CD4-positive, alpha-beta T cell treated with Interleukin-4 for 4 hours (primary cell): ENCODE measurements at regions not wholly inside any gene's neighbourhood (a gene's known extent, or its start where the extent isn't known, plus 50 kb on each side); places are given as distances from the start of the nearest gene placed in this dataset.

Source experiments
- DNase-seq: peaks from one replicate; pipeline ENCODE4 v3.0.0-alpha.2; 2020

GRCh38 chr3:22495791-22496190 lies 707.3 kb upstream of the UBE2E2 start:
- DNase-seq: no peak

GRCh38 chr3:22496641-22497040 lies 706.5 kb upstream of the UBE2E2 start:
- no peak for DNase-seq

- DNase-seq: no peak
These were observed 696.3 kb upstream of the UBE2E2 start for GRCh38 chr3:22506871-22507270.

GRCh38 chr3:22507709-22508108 lies 695.4 kb upstream of the UBE2E2 start:
- no peak for DNase-seq

- no peak for DNase-seq
These were observed 679.2 kb upstream of the UBE2E2 start for GRCh38 chr3:22523925-22524324.

- no peak for DNase-seq
These were observed 676.8 kb upstream of the UBE2E2 start for GRCh38 chr3:22526266-22526837.

- DNase-seq: no peak
These were observed 666.6 kb upstream of the UBE2E2 start for GRCh38 chr3:22536541-22536940.

GRCh38 chr3:22537560-22537959 lies 665.6 kb upstream of the UBE2E2 start:
- no peak for DNase-seq

GRCh38 chr3:22542311-22542710 lies 660.8 kb upstream of the UBE2E2 start:
- DNase-seq: no peak

GRCh38 chr3:22555753-22556435 lies 647.2 kb upstream of the UBE2E2 start:
- no peak for DNase-seq

- no peak for DNase-seq
These were observed 637.7 kb upstream of the UBE2E2 start for GRCh38 chr3:22565393-22565792.

- no peak for DNase-seq
These were observed 634.8 kb upstream of the UBE2E2 start for GRCh38 chr3:22568285-22568684.

- DNase-seq: no peak
These were observed 633.6 kb upstream of the UBE2E2 start for GRCh38 chr3:22569570-22569969.

- no peak for DNase-seq
These were observed 622.1 kb upstream of the UBE2E2 start for GRCh38 chr3:22581007-22581406.

GRCh38 chr3:22582266-22582665 lies 620.9 kb upstream of the UBE2E2 start:
- DNase-seq: no peak

- no peak for DNase-seq
These were observed 617.6 kb upstream of the UBE2E2 start for GRCh38 chr3:22585504-22585903.

GRCh38 chr3:22585911-22586310 lies 617.2 kb upstream of the UBE2E2 start:
- DNase-seq: no peak

GRCh38 chr3:22587446-22587845 lies 615.7 kb upstream of the UBE2E2 start:
- DNase-seq: no peak

- DNase-seq: no peak
These were observed 609.5 kb upstream of the UBE2E2 start for GRCh38 chr3:22593638-22594037.

GRCh38 chr3:22594990-22595389 lies 608.1 kb upstream of the UBE2E2 start:
- DNase-seq: no peak

GRCh38 chr3:22606461-22606860 lies 596.7 kb upstream of the UBE2E2 start:
- DNase-seq: no peak

- DNase-seq: no peak
These were observed 596.2 kb upstream of the UBE2E2 start for GRCh38 chr3:22606938-22607337.

- no peak for DNase-seq
These were observed 595.0 kb upstream of the UBE2E2 start for GRCh38 chr3:22608093-22608492.

- DNase-seq: no peak
These were observed 594.4 kb upstream of the UBE2E2 start for GRCh38 chr3:22608721-22609120.

GRCh38 chr3:22609139-22609538 lies 594.0 kb upstream of the UBE2E2 start:
- no peak for DNase-seq
